Body of pancreas (tissue), 4 donors: ENCODE measurements at regions not wholly inside any gene's neighbourhood (a gene's known extent, or its start where the extent isn't known, plus 50 kb on each side); places are given as distances from the start of the nearest gene placed in this dataset.

Source experiments
- CTCF ChIP-seq, 7 experiments: fragments of 450-650 bp in 4 of 7; fragments of 200-600 bp in 3 of 7; sonication (generic) in 3 of 7; IDR thresholded peaks; one replicate each; pipeline ENCODE4 v1.5.1; 2016 to 2019; ENCODE audit warnings: antibody characterized with exemption in 7 of 7
- POLR2A ChIP-seq, 3 donors: fragments of 450-650 bp; IDR thresholded peaks; one replicate each; pipeline ENCODE4 v1.6.1; 2016; ENCODE audit warnings: antibody characterized with exemption in 3 of 3, mild to moderate bottlenecking in 2 of 3

- TF ChIP-seq CTCF (IDR thresholded peaks at IDR 0.05), result no peak
- no peak for TF ChIP-seq POLR2A (IDR thresholded peaks at IDR 0.05)
Observed at GRCh38 chr9:29198861-29199260, 1625.6 kb upstream of the C9orf72 start.
